DND-41 (cell line): ENCODE measurements at regions not wholly inside any gene's neighbourhood (a gene's known extent, or its start where the extent isn't known, plus 50 kb on each side); places are given as distances from the start of the nearest gene placed in this dataset.

Experiments
- CTCF ChIP-seq: IDR thresholded peaks from 2 replicates; pipeline ENCODE4 v1.5.1; 2012; ENCODE audit warnings: borderline replicate concordance, low read length, moderate library complexity, mild to moderate bottlenecking; ENCODE audit not compliant: poor library complexity, severe bottlenecking; ENCODE audit errors: extremely low read depth
- EZH2 ChIP-seq: IDR thresholded peaks from 3 replicates; pipeline ENCODE4 v1.6.1; 2012; ENCODE audit warnings: borderline replicate concordance, low read depth, mild to moderate bottlenecking, moderate library complexity, low read length, inconsistent platforms; ENCODE audit not compliant: severe bottlenecking

- TF ChIP-seq EZH2, result no peak
- TF ChIP-seq CTCF, result no peak
Observed at GRCh38 chr1:47681735-47682134, 243.9 kb downstream of the FOXD2 start.
